ENCODE measurements at regions not wholly inside any gene's neighbourhood (a gene's known extent, or its start where the extent isn't known, plus 50 kb on each side); places are given as distances from the start of the nearest gene placed in this dataset.
"Not testable (repeated sequence)": the region's sequence is repeated elsewhere in the genome, so short reads cannot be mapped to it uniquely, and the experiment has no call there.

GRCh38 chr9:25322142-25322541, 356.1 kb downstream of the TUSC1 start:
- DNase-seq = no peak
- Histone ChIP-seq H3K27ac (no peak overlapping the region), H3K9me3 (no peaks in the 10 kb centered on the region), H3K4me1 (no peaks in the 10 kb centered on the region), H3K36me3 (no peaks in the 10 kb centered on the region), H3K27me3 (no peaks in the 10 kb centered on the region), H3K4me3 (no peak overlapping the region)
- intact Hi-C loops (cut with DNase I) = no loop called here
- no peak for TF ChIP-seq CTCF (IDR thresholded peaks at IDR 0.05)
- ATAC-seq = no peak

GRCh38 chr9:25310961-25311360, 367.3 kb downstream of the TUSC1 start:
- Histone ChIP-seq H3K27ac (no peak overlapping the region), H3K36me3 (no peaks in the 10 kb centered on the region), H3K27me3 (no peaks in the 10 kb centered on the region), H3K4me1 (no peaks in the 10 kb centered on the region), H3K4me3 (no peak overlapping the region), H3K9me3 (no peaks in the 10 kb centered on the region)
- intact Hi-C loops (cut with DNase I) = no loop called here
- ATAC-seq (no peak), DNase-seq (no peak)
- TF ChIP-seq CTCF (IDR thresholded peaks at IDR 0.05) = no peak

GRCh38 chr9:25308549-25308948, 369.7 kb downstream of the TUSC1 start:
- Histone ChIP-seq H3K4me3 (no peak overlapping the region), H3K4me1 (no peaks in the 10 kb centered on the region), H3K36me3 (no peaks in the 10 kb centered on the region), H3K27me3 (no peaks in the 10 kb centered on the region), H3K27ac (no peak overlapping the region), H3K9me3 (no peaks in the 10 kb centered on the region)
- TF ChIP-seq CTCF (IDR thresholded peaks at IDR 0.05) = no peak
- DNase-seq = no peak
- ATAC-seq = no peak
- intact Hi-C loops (cut with DNase I) = no loop called here

GRCh38 chr9:25302601-25303000, 375.6 kb downstream of the TUSC1 start:
- Histone ChIP-seq H3K27me3 (no peaks in the 10 kb centered on the region), H3K4me1 (no peaks in the 10 kb centered on the region), H3K27ac (no peak overlapping the region), H3K4me3 (no peak overlapping the region), H3K36me3 (no peaks in the 10 kb centered on the region), H3K9me3 (no peaks in the 10 kb centered on the region)
- DNase-seq = no peak
- intact Hi-C loops (cut with DNase I) = no loop called here
- no peak for TF ChIP-seq CTCF (IDR thresholded peaks at IDR 0.05)
- ATAC-seq = no peak

GRCh38 chr9:25288195-25288594, 390.0 kb downstream of the TUSC1 start:
- intact Hi-C loops (cut with DNase I); H3K4me3 ChIP-seq; H3K27me3 ChIP-seq; H3K36me3 ChIP-seq; H3K9me3 ChIP-seq; H3K27ac ChIP-seq; ATAC-seq; H3K4me1 ChIP-seq; DNase-seq: not testable (repeated sequence)

- Histone ChIP-seq H3K4me1 (no peaks in the 10 kb centered on the region), H3K4me3 (no peak overlapping the region), H3K36me3 (no peaks in the 10 kb centered on the region), H3K27ac (no peak overlapping the region), H3K9me3 (no peaks in the 10 kb centered on the region), H3K27me3 (no peaks in the 10 kb centered on the region)
- no peak for TF ChIP-seq CTCF (IDR thresholded peaks at IDR 0.05)
- DNase-seq (no peak), ATAC-seq (no peak)
- intact Hi-C loops (cut with DNase I) = no loop called here
These were observed 393.9 kb downstream of the TUSC1 start for GRCh38 chr9:25284365-25284764.

All from upper lobe of right lung (tissue), 1 donor.